B cell (primary cell): ENCODE measurements at regions not wholly inside any gene's neighbourhood (a gene's known extent, or its start where the extent isn't known, plus 50 kb on each side); places are given as distances from the start of the nearest gene placed in this dataset.

Experiments
- EZH2 ChIP-seq: IDR thresholded peaks from 2 replicates; pipeline ENCODE4 v1.6.1; 2012; ENCODE audit warnings: borderline replicate concordance, low read depth, mild to moderate bottlenecking, moderate library complexity, low read length; ENCODE audit not compliant: insufficient read depth, poor library complexity, severe bottlenecking
- TF ChIP-seq, protein P1 (sequence below): fragments of 200-600 bp; IDR thresholded peaks from one replicate; pipeline ENCODE4 v1.8.0; 2022; ENCODE audit warnings: antibody characterized with exemption, mild to moderate bottlenecking

DNA sequence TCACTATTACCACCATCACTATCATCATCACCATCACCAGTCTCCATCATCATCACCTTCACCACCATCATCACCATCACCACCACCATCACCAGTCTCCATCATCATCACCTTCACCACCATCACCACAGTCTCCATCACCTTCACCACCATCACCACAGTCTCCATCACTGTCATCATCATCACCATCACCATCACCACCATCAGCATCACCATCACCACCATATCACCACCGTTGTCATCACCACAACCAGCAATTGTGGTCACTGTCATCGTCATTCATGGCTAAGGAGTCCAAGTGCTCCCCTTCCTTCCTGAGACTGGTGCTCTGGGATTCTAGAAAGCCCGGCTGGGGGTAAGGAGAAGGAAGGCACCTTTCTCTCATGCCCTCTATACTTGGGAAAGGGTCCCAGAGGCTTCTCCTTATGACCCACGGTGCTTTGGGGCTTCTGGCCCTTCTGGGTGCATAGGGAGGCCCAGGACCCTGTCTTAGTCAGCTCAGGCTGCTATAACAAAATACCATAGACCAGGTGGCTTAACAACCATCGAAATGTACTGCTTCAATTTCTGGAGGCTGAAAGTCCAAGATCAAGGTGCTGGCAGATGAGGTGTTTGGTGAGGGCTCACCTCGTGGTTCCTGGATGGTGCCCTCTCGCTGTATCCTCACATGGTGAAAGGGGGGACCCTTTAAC, 93.4 kb upstream of the GSE1 start:
- no peak for TF ChIP-seq EZH2
- TF ChIP-seq, protein P1, sequence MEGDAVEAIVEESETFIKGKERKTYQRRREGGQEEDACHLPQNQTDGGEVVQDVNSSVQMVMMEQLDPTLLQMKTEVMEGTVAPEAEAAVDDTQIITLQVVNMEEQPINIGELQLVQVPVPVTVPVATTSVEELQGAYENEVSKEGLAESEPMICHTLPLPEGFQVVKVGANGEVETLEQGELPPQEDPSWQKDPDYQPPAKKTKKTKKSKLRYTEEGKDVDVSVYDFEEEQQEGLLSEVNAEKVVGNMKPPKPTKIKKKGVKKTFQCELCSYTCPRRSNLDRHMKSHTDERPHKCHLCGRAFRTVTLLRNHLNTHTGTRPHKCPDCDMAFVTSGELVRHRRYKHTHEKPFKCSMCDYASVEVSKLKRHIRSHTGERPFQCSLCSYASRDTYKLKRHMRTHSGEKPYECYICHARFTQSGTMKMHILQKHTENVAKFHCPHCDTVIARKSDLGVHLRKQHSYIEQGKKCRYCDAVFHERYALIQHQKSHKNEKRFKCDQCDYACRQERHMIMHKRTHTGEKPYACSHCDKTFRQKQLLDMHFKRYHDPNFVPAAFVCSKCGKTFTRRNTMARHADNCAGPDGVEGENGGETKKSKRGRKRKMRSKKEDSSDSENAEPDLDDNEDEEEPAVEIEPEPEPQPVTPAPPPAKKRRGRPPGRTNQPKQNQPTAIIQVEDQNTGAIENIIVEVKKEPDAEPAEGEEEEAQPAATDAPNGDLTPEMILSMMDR = no peak
